ENCODE measurements at regions not wholly inside any gene's neighbourhood (a gene's known extent, or its start where the extent isn't known, plus 50 kb on each side); places are given as distances from the start of the nearest gene placed in this dataset.
"Not testable (repeated sequence)": the region's sequence is repeated elsewhere in the genome, so short reads cannot be mapped to it uniquely, and the experiment has no call there.

DNA sequence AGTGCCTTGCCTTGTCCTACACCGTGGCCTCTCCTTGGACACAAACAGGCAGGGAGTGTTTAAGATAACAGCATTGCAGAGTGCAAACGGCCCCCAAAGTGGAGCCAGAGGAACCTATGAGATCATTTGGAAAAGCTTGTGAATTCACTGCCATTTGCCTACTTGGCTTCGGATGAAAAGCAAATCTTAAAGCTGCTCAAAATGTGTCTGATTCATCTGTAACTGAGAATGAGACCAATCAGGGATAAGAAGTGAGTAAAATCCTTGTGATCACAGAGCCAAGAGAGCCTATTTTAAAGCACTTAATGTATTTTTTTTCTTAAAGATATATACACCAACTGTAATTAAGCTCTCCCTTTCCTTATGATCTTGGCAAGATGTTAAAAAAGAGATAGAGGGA, 65.7 kb upstream of the BACH2 start:
- H3K27ac ChIP-seq, result no peak overlapping the region
- H3K36me3 ChIP-seq (replicated peaks), result no peaks in the 10 kb centered on the region
- DNase-seq, result peak; percentile 7
- in situ Hi-C loops (cut with HindIII; ENCODE audit: low pct_ligation_motif_present, low sequenced_read_pairs), result no loop called here
- no peak overlapping the region for H3K4me3 ChIP-seq (ENCODE audit: low read depth, low read length)
- TF ChIP-seq, protein P1, sequence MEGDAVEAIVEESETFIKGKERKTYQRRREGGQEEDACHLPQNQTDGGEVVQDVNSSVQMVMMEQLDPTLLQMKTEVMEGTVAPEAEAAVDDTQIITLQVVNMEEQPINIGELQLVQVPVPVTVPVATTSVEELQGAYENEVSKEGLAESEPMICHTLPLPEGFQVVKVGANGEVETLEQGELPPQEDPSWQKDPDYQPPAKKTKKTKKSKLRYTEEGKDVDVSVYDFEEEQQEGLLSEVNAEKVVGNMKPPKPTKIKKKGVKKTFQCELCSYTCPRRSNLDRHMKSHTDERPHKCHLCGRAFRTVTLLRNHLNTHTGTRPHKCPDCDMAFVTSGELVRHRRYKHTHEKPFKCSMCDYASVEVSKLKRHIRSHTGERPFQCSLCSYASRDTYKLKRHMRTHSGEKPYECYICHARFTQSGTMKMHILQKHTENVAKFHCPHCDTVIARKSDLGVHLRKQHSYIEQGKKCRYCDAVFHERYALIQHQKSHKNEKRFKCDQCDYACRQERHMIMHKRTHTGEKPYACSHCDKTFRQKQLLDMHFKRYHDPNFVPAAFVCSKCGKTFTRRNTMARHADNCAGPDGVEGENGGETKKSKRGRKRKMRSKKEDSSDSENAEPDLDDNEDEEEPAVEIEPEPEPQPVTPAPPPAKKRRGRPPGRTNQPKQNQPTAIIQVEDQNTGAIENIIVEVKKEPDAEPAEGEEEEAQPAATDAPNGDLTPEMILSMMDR (IDR thresholded peaks at IDR 0.05; ENCODE audit: low read depth, low read length, missing control alignments), result no peak
- H3K27me3 ChIP-seq (replicated peaks), result no peaks in the 10 kb centered on the region

DNA sequence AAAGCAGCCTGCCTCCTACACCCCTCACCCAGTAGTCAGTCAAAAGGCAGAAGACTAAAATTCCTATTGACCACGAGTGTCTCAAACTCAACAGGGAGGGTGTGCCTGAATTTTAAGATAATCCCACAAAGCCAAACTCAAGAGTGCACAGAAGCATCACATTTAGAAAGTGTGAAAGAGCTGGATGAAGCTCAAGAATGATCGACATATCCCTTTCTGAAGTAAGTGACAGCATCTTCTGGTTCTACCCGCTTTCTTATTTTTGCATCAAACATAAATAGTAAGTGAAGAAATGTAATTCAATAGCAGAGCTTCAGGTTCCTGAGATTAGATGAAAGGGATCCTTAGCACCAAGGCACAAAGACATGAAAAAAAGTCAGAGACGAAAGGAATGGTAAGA, 64.5 kb upstream of the BACH2 start:
- Histone ChIP-seq H3K27me3 (replicated peaks) (no peaks in the 10 kb centered on the region), H3K36me3 (replicated peaks) (no peaks in the 10 kb centered on the region), H3K27ac (no peak overlapping the region), H3K4me3 (ENCODE audit: low read depth, low read length) (no peak overlapping the region)
- in situ Hi-C loops (cut with HindIII; ENCODE audit: low pct_ligation_motif_present, low sequenced_read_pairs), result no loop called here
- no peak for DNase-seq
- TF ChIP-seq, protein P1 (IDR thresholded peaks at IDR 0.05; ENCODE audit: low read depth, low read length, missing control alignments), result no peak

DNA sequence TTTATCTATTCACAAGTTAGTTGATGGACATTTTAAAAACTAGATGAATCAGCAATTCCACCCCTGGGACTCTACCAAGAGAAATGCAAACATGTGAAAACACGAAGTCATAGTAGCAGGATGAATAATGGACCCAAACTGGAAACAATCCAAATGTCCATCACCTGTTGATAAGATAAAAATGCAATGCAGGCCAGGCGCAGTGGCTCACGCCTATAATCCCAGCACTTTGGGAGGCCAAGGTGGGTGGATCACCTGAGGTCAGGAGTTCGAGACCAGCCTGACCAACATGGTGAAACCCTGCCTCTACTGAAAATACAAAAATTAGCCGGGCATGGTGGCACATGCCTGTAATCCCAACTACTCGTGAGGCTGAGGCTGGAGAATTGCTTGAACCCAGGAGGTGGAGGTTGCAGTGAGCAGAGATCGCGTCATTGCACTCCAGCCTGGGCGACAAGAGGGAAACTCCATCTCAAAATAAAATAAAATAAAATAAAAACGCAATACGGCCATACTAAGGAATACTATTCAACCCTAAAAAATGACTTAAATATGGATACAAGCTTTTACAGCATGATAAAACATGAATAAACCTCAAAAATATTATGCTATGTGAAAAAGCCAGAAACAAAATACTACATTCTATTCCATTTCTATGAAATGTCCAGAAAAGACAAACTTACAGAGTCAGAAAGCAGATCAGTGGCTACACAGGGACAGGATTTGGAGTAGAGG, 61.6 kb upstream of the BACH2 start:
- H3K4me3 ChIP-seq (ENCODE audit: low read depth, low read length); H3K27ac ChIP-seq; H3K27me3 ChIP-seq (replicated peaks); DNase-seq; H3K36me3 ChIP-seq (replicated peaks); in situ Hi-C loops (cut with HindIII; ENCODE audit: low pct_ligation_motif_present, low sequenced_read_pairs): not testable (repeated sequence)

- no peak for DNase-seq
- Histone ChIP-seq H3K27me3 (replicated peaks) (no peaks in the 10 kb centered on the region), H3K27ac (no peak overlapping the region), H3K4me3 (ENCODE audit: low read depth, low read length) (no peak overlapping the region), H3K36me3 (replicated peaks) (no peaks in the 10 kb centered on the region)
- in situ Hi-C loops (cut with HindIII; ENCODE audit: low pct_ligation_motif_present, low sequenced_read_pairs), result no loop called here
- TF ChIP-seq, protein P1 (IDR thresholded peaks at IDR 0.05; ENCODE audit: low read depth, low read length, missing control alignments), result no peak
Measured at GRCh38 chr6:90356012-90356421, 59.4 kb upstream of the BACH2 start.

DNA sequence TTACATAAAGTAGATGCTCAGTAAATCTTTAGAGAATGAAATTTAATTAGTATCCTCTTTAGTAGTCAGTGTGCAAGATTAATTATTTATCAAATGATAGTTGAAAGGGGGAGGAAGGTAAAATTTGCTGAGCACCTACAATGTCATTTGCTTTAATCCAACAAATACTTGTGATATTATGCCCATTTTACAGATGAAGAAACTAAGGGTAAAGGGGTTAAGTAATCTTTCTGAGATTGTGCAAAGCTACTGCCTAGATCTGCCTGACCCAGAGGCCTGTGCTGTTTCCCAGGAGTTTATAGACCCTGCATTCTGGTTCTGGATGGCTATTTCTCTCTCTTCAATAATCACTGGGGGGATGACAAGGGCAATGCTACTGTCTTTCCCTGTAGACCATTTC, 58.3 kb upstream of the BACH2 start:
- Histone ChIP-seq H3K4me3 (ENCODE audit: low read depth, low read length) (no peak overlapping the region), H3K27me3 (replicated peaks) (no peaks in the 10 kb centered on the region), H3K36me3 (replicated peaks) (no peaks in the 10 kb centered on the region), H3K27ac (no peak overlapping the region)
- in situ Hi-C loops (cut with HindIII; ENCODE audit: low pct_ligation_motif_present, low sequenced_read_pairs), result no loop called here
- TF ChIP-seq, protein P1 (IDR thresholded peaks at IDR 0.05; ENCODE audit: low read depth, low read length, missing control alignments), result no peak
- DNase-seq, result no peak

- no peak for DNase-seq
- TF ChIP-seq, protein P1 (IDR thresholded peaks at IDR 0.05; ENCODE audit: low read depth, low read length, missing control alignments), result no peak
- in situ Hi-C loops (cut with HindIII; ENCODE audit: low pct_ligation_motif_present, low sequenced_read_pairs), result no loop called here
Measured at GRCh38 chr6:90351696-90352095, 55.1 kb upstream of the BACH2 start.

More at GRCh38 chr6:90351696-90352095, 55.1 kb upstream of the BACH2 start:
- H3K36me3 ChIP-seq (replicated peaks), result no peaks in the 10 kb centered on the region
- H3K27ac ChIP-seq, result no peak overlapping the region
- H3K4me3 ChIP-seq (ENCODE audit: low read depth, low read length), result no peak overlapping the region
- H3K27me3 ChIP-seq (replicated peaks), result peaks cover 2% of the 10 kb centered on the region
